RKO (cell line): ENCODE measurements at regions not wholly inside any gene's neighbourhood (a gene's known extent, or its start where the extent isn't known, plus 50 kb on each side); places are given as distances from the start of the nearest gene placed in this dataset.

Experiments
- DNase-seq: peaks from one replicate; pipeline ENCODE4 v3.0.0-alpha.2; 2016; ENCODE audit warnings: low spot score

GRCh38 chr1:84090447-84091245 lies 53.4 kb upstream of the PRKACB start:
- peak; percentile 12 for DNase-seq

GRCh38 chr1:84089867-84090266 lies 54.2 kb upstream of the PRKACB start:
- no peak for DNase-seq

GRCh38 chr1:84089465-84089864 lies 54.6 kb upstream of the PRKACB start:
- DNase-seq: peak; percentile 62

- no peak for DNase-seq
Observed at GRCh38 chr1:84086616-84087015, 57.5 kb upstream of the PRKACB start.

GRCh38 chr1:84086189-84086588 lies 57.9 kb upstream of the PRKACB start:
- DNase-seq: no peak

- no peak for DNase-seq
Observed at GRCh38 chr1:84083307-84083706, 60.8 kb upstream of the PRKACB start.

- no peak for DNase-seq
Observed at GRCh38 chr1:84078842-84079202, 65.2 kb upstream of the PRKACB start.

DNA sequence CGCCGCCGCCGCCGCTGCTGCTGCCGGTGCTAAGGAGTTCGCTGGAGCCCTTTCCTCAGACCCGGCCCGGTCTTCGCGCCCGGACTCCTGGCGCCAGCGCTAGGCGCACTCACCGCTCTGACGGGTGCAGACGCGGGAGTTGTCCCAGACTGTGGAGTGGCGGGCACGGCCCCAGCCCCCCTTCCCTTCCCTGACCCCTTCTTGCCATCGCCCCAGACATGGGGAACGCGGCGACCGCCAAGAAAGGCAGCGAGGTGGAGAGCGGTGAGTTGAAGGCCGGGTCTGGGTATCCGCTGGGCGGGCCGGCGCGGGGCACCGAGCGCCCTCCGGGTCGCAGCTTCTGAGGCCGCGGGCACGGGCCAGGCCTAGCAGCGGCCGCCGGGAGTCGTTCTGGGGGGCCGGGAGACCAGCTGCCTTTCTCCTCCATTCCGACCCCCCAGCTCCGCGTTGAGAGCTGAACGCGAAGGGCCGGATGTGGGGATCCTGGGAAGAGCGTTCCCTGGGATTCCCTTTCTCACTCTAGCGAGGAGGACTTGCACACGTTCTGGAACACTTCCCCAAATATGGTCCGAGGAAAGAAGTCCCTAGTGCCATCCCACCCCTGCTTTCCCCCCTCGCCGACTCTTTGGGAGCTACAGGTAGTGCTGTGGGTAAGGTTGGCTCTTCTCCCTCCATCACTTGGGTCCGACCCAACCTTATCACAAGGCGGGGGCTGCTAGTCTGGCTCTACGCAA lies 65.8 kb upstream of the PRKACB start:
- no peak for DNase-seq

- no peak for DNase-seq
Observed at GRCh38 chr1:84077476-84078107, 66.5 kb upstream of the PRKACB start.

DNA sequence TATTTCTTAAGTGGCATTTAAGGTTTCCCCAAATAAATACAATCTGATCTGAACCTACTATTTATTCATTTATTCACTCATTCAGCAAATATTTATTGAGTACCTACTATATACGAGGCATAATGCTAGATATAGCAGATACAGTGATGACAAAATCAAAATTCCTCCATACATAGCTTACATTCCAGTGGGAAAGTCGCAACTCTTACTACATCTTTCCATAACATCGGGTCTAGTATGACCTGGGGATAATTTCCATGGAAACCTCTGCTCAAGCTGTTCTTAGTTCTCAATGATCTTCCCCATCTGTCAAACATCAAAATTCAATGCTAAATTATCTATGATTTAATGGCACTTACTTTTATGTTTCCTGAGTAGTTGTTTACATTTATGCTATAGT lies 70.8 kb upstream of the PRKACB start:
- DNase-seq: no peak

DNA sequence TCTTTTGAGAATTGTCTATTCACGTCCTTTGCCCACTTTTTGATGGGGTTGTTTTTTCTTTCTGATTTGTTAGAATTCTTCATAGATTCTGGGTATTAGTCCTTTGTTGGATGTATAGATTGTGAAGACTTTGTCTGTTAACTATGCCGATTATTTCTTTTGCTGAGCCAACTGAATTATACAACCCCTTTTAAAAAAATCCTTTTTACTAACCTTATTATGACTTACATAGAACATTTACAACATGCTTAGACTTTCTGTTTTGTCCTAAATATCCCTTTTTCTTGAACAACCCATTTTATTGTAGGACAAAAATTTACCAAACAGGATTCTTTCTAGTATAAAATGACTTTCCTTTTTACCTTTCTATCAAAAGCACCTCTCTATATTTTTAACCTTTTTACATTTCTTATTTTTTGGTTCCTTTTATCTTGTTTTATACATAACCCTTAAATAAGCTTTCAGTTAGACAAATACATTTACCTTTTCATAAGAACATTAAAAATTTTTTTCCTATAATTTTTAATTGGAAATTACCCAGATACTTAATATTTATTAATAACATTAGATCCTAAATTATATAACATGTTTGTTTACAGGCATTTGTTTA lies 70.4 kb upstream of the TTLL7 start:
- DNase-seq: peak; percentile 29

- no peak for DNase-seq
Observed at GRCh38 chr1:84062496-84062895, 63.6 kb upstream of the TTLL7 start.

- DNase-seq: no peak
Observed at GRCh38 chr1:84061336-84061735, 62.4 kb upstream of the TTLL7 start.

- no peak for DNase-seq
Observed at GRCh38 chr1:84060781-84061180, 61.8 kb upstream of the TTLL7 start.

DNA sequence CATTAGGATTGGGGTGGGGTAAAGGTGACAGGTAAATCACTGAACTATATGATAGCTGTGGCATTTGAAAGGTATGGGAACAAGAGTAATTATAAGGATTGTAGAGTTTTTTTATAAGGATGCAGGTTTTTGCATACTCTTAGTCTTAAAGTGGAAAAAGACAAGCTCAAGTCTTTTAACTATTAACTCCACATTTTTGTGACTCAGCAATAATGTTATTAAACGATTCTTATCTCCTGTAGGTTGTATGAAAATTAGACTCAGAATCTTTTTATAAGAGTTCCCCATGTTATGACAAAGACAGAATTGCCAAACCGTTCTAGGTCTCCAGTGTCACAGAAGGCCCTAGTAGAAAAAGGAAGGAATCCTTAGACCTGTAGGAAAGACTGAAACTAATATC lies 49.9 kb upstream of the TTLL7 start:
- no peak for DNase-seq
